WTC11 (cell line): ENCODE measurements at regions not wholly inside any gene's neighbourhood (a gene's known extent, or its start where the extent isn't known, plus 50 kb on each side); places are given as distances from the start of the nearest gene placed in this dataset.

Experiments
- ATAC-seq: fragments of 200-7000 bp; cut with Tn5 transposase; 2 replicates; pipeline ENCODE4 v1.10.0; 2021; ENCODE audit warnings: mild to moderate bottlenecking, moderate library complexity
- CTCF ChIA-PET: fragments of 300-600 bp; sonication (Branson Sonifier 250); formaldehyde crosslinking; loops from one replicate; lab custom pipeline; 2021; ENCODE audit warnings: antibody characterized with exemption; lab: Charles Lee
- POLR2A ChIA-PET: fragments of 350-600 bp; sonication (Branson Sonifier 250); formaldehyde crosslinking; loops from one replicate; lab custom pipeline; 2021; ENCODE audit warnings: antibody characterized with exemption; lab: Charles Lee
- DNase-seq: peaks from one replicate; pipeline ENCODE4 v3.0.0; 2021; ENCODE audit warnings: low spot score
- H3K27ac Mint-ChIP-seq: 2 replicates; pipeline ENCODE4 v1.8.0; 2021; ENCODE audit warnings: mixed read lengths
- H3K27me3 Mint-ChIP-seq: 2 replicates; pipeline ENCODE4 v1.8.0; 2021; ENCODE audit warnings: low read depth, mild to moderate bottlenecking, moderate library complexity, mixed read lengths
- H3K36me3 Mint-ChIP-seq: 2 replicates; pipeline ENCODE4 v1.8.0; 2021; ENCODE audit warnings: mixed read lengths
- H3K4me1 Mint-ChIP-seq: 2 replicates; pipeline ENCODE4 v1.8.0; 2022; ENCODE audit warnings: mixed read lengths
- H3K4me3 Mint-ChIP-seq: 2 replicates; pipeline ENCODE4 v1.8.0; 2021; ENCODE audit warnings: mild to moderate bottlenecking, moderate library complexity, mixed read lengths
- H3K9me3 Mint-ChIP-seq: 2 replicates; pipeline ENCODE4 v1.8.0; 2021; ENCODE audit warnings: mixed read lengths
- ATF6 ChIP-seq: sonication (generic); formaldehyde crosslinking; IDR thresholded peaks from 2 replicates; pipeline ENCODE4 v1.8.1; 2023; ENCODE audit warnings: mild to moderate bottlenecking, missing genetic modification reagents
- CBFB ChIP-seq: sonication (generic); formaldehyde crosslinking; IDR thresholded peaks from 2 replicates; pipeline ENCODE4 v1.8.1; 2022; ENCODE audit warnings: mild to moderate bottlenecking, low read depth, missing genetic modification reagents
- CDX4 ChIP-seq: fragments of 250-450 bp; sonication (Bioruptor Pico); IDR thresholded peaks from 2 replicates; pipeline ENCODE4 v1.9.0; 2021; ENCODE audit warnings: moderate library complexity, mild to moderate bottlenecking, inconsistent platforms, borderline replicate concordance
- CREB1 ChIP-seq: sonication (generic); formaldehyde crosslinking; IDR thresholded peaks from 2 replicates; pipeline ENCODE4 v1.8.0; 2023; ENCODE audit warnings: mild to moderate bottlenecking, missing genetic modification reagents
- FOXJ3 ChIP-seq: sonication (generic); formaldehyde crosslinking; IDR thresholded peaks from 2 replicates; pipeline ENCODE4 v1.9.0; 2021; ENCODE audit warnings: missing genetic modification reagents, mild to moderate bottlenecking, borderline replicate concordance
- HMGXB4 ChIP-seq: sonication (generic); formaldehyde crosslinking; IDR thresholded peaks from 2 replicates; pipeline ENCODE4 v1.8.1; 2023; ENCODE audit warnings: mild to moderate bottlenecking, moderate library complexity, missing genetic modification reagents
- MYBL2 ChIP-seq: sonication (generic); formaldehyde crosslinking; IDR thresholded peaks from 2 replicates; pipeline ENCODE4 v1.8.1; 2023; ENCODE audit warnings: mild to moderate bottlenecking, moderate library complexity, missing genetic modification reagents
- NFYB ChIP-seq: sonication (generic); formaldehyde crosslinking; conservative IDR thresholded peaks from 2 replicates; pipeline ENCODE4 v1.8.0; 2022; ENCODE audit warnings: low read depth, missing genetic modification reagents
- NR1H2 ChIP-seq: sonication (generic); formaldehyde crosslinking; IDR thresholded peaks from 2 replicates; pipeline ENCODE4 v1.9.0; 2021; ENCODE audit warnings: mild to moderate bottlenecking, moderate library complexity, missing genetic modification reagents
- NR2C2 ChIP-seq: sonication (generic); formaldehyde crosslinking; IDR thresholded peaks from 2 replicates; pipeline ENCODE4 v1.8.0; 2022; ENCODE audit warnings: mild to moderate bottlenecking, missing genetic modification reagents
- NR3C1 ChIP-seq: sonication (generic); formaldehyde crosslinking; conservative IDR thresholded peaks from 2 replicates; pipeline ENCODE4 v1.8.1; 2023; ENCODE audit warnings: low read depth, mild to moderate bottlenecking, missing genetic modification reagents
- OVOL2 ChIP-seq: fragments of 250-450 bp; sonication (Bioruptor Pico); IDR thresholded peaks from 2 replicates; pipeline ENCODE4 v1.9.0; 2021; ENCODE audit warnings: mild to moderate bottlenecking, borderline replicate concordance
- SP1 ChIP-seq: sonication (generic); formaldehyde crosslinking; conservative IDR thresholded peaks from 2 replicates; pipeline ENCODE4 v1.8.1; 2022; ENCODE audit warnings: missing genetic modification reagents
- USF2 ChIP-seq: sonication (generic); formaldehyde crosslinking; IDR thresholded peaks from 2 replicates; pipeline ENCODE4 v1.8.1; 2023; ENCODE audit warnings: mild to moderate bottlenecking, missing genetic modification reagents, moderate library complexity
- ZNF232 ChIP-seq: sonication (generic); formaldehyde crosslinking; IDR thresholded peaks from 2 replicates; pipeline ENCODE4 v1.8.0; 2022; ENCODE audit warnings: mild to moderate bottlenecking, missing genetic modification reagents
- ZNF425 ChIP-seq: fragments of 250-450 bp; sonication (Bioruptor Pico); conservative IDR thresholded peaks from 2 replicates; pipeline ENCODE4 v1.9.0; 2021; ENCODE audit warnings: mild to moderate bottlenecking
- ZNF532 ChIP-seq: fragments of 250-450 bp; sonication (Bioruptor Pico); IDR thresholded peaks from 2 replicates; pipeline ENCODE4 v1.9.0; 2021; ENCODE audit warnings: mild to moderate bottlenecking, borderline replicate concordance

- CTCF ChIA-PET = no interaction called here
- no peak for ATAC-seq
- H3K4me1 Mint-ChIP-seq = no peaks in the 10 kb centered on the region
Observed at GRCh38 chr17:52678211-52678610, 519.7 kb upstream of the CA10 start.

More at GRCh38 chr17:52678211-52678610, 519.7 kb upstream of the CA10 start:
- peaks cover 86% of the 10 kb centered on the region for H3K9me3 Mint-ChIP-seq
- peaks cover 7% of the 10 kb centered on the region for H3K27me3 Mint-ChIP-seq
- POLR2A ChIA-PET = no interaction called here
- H3K36me3 Mint-ChIP-seq = peaks cover 59% of the 10 kb centered on the region
- H3K4me3 Mint-ChIP-seq = no peak overlapping the region
- TF ChIP-seq ATF6 (CRISPR knock-in tag) (no peak), CBFB (no peak), NR3C1 (no peak), USF2 (no peak), NFYB (CRISPR knock-in tag) (no peak), NR1H2 (CRISPR knock-in tag) (no peak), ZNF532 (CRISPR knock-in tag) (no peak), HMGXB4 (CRISPR knock-in tag) (no peak), OVOL2 (CRISPR knock-in tag) (no peak), ZNF232 (no peak), SP1 (CRISPR knock-in tag) (no peak), ZNF425 (CRISPR knock-in tag) (no peak), CREB1 (CRISPR knock-in tag) (no peak), CDX4 (CRISPR knock-in tag) (no peak), NR2C2 (CRISPR knock-in tag) (no peak), MYBL2 (CRISPR knock-in tag) (no peak), FOXJ3 (no peak)
- DNase-seq = no peak
- no peak overlapping the region for H3K27ac Mint-ChIP-seq
